Activated CD4-positive, CD25-positive, alpha-beta regulatory T cell treated with anti-CD3 and anti-CD28 coated beads, Interleukin-2, amount 50 U/mL, for 24 hours (primary cell): ENCODE measurements at regions not wholly inside any gene's neighbourhood (a gene's known extent, or its start where the extent isn't known, plus 50 kb on each side); places are given as distances from the start of the nearest gene placed in this dataset.
A peak's percentile ranks its signal among the peaks of the same experiment; 100 is the strongest.
"Not testable (repeated sequence)": the region's sequence is repeated elsewhere in the genome, so short reads cannot be mapped to it uniquely, and the experiment has no call there.

Experiments
- ATAC-seq, 2 donors: fragments of 150-1000 bp; cut with Tn5 transposase; one replicate each; pipeline ENCODE4 v1.10.0; 2021; ENCODE audit warnings: mild to moderate bottlenecking in 1 of 2, moderate library complexity in 1 of 2

GRCh38 chr12:90589956-90590355 lies 365.0 kb downstream of the CCER1 start:
- ATAC-seq, result no peak

- no peak for ATAC-seq
These were observed 369.2 kb downstream of the CCER1 start for GRCh38 chr12:90585640-90586304.

GRCh38 chr12:90576707-90577106 lies 378.3 kb downstream of the CCER1 start:
- ATAC-seq, result no peak

GRCh38 chr12:90575995-90576394 lies 379.0 kb downstream of the CCER1 start:
- no peak for ATAC-seq

GRCh38 chr12:90574676-90575075 lies 380.3 kb downstream of the CCER1 start:
- ATAC-seq, result no peak

GRCh38 chr12:90572778-90573177 lies 382.2 kb downstream of the CCER1 start:
- no peak for ATAC-seq

- ATAC-seq, result no peak
These were observed 385.3 kb downstream of the CCER1 start for GRCh38 chr12:90569685-90570084.

- no peak for ATAC-seq
These were observed 392.3 kb downstream of the CCER1 start for GRCh38 chr12:90562671-90563070.

- no peak for ATAC-seq
These were observed 406.4 kb downstream of the CCER1 start for GRCh38 chr12:90548595-90548994.

- ATAC-seq, result no peak
These were observed 408.5 kb downstream of the CCER1 start for GRCh38 chr12:90546511-90546910.

- no peak for ATAC-seq
These were observed 411.1 kb downstream of the CCER1 start for GRCh38 chr12:90543841-90544240.

- no peak for ATAC-seq
These were observed 411.6 kb downstream of the CCER1 start for GRCh38 chr12:90543374-90543773.

- ATAC-seq, result not testable (repeated sequence)
These were observed 412.1 kb downstream of the CCER1 start for GRCh38 chr12:90542852-90543251.

- ATAC-seq, result not testable (repeated sequence)
These were observed 421.1 kb downstream of the CCER1 start for GRCh38 chr12:90533828-90534227.

GRCh38 chr12:90520002-90520734 lies 434.8 kb downstream of the CCER1 start:
- ATAC-seq, result no peak

GRCh38 chr12:90519285-90519684 lies 435.7 kb downstream of the CCER1 start:
- peak in 1 of 2 donors; percentile 27 for ATAC-seq

- peak; percentile 37 to 43 for ATAC-seq
These were observed 439.5 kb downstream of the CCER1 start for GRCh38 chr12:90515199-90516175.

GRCh38 chr12:90514325-90514724 lies 440.7 kb downstream of the CCER1 start:
- ATAC-seq, result no peak

- no peak for ATAC-seq
These were observed 442.5 kb downstream of the CCER1 start for GRCh38 chr12:90512518-90512917.

- no peak for ATAC-seq
These were observed 444.0 kb downstream of the CCER1 start for GRCh38 chr12:90510948-90511347.

GRCh38 chr12:90504806-90505205 lies 450.2 kb downstream of the CCER1 start:
- ATAC-seq, result no peak

GRCh38 chr12:90502070-90502469 lies 452.9 kb downstream of the CCER1 start:
- ATAC-seq, result no peak

- ATAC-seq, result no peak
These were observed 453.6 kb downstream of the CCER1 start for GRCh38 chr12:90501412-90501811.
